Midbrain (tissue), 1 donor: ENCODE measurements at regions not wholly inside any gene's neighbourhood (a gene's known extent, or its start where the extent isn't known, plus 50 kb on each side); places are given as distances from the start of the nearest gene placed in this dataset.
"Not testable (repeated sequence)": the region's sequence is repeated elsewhere in the genome, so short reads cannot be mapped to it uniquely, and the experiment has no call there.

ENCODE experiments used
- DNase-seq: peaks from one replicate; lab custom pipeline; 2025; lab: John Stamatoyannopoulos, UW

GRCh38 chr2:100703213-100703612 is 116.7 kb upstream of the NPAS2 start:
- no peak for DNase-seq

GRCh38 chr2:100703739-100704138 is 116.2 kb upstream of the NPAS2 start:
- DNase-seq = no peak

- no peak for DNase-seq
These were observed 115.8 kb upstream of the NPAS2 start for GRCh38 chr2:100704156-100704555.

GRCh38 chr2:100704711-100705110 is 115.2 kb upstream of the NPAS2 start:
- DNase-seq = no peak

- DNase-seq = no peak
These were observed 112.7 kb upstream of the NPAS2 start for GRCh38 chr2:100707016-100707947.

- DNase-seq = no peak
These were observed 111.6 kb upstream of the NPAS2 start for GRCh38 chr2:100708333-100708732.

DNA sequence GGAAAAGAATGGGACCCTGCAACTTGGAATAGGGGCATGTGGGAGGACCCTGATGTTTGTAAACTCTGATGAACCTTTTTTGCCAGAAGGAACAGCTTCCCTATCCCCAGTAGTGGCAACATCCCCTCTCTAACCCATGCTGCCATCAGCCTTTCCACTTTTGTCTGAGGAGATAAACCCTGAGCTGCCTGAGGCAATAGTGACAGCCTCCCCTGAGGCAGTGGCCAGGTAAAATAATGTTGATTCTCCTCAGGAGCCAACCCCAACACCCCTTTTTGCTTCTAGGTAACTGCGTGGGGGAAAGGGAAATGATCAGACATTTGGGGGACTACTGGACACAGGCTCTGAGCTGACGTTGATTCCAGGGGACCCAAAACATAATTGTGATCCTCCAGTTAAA is 106.8 kb upstream of the NPAS2 start:
- DNase-seq = no peak

DNA sequence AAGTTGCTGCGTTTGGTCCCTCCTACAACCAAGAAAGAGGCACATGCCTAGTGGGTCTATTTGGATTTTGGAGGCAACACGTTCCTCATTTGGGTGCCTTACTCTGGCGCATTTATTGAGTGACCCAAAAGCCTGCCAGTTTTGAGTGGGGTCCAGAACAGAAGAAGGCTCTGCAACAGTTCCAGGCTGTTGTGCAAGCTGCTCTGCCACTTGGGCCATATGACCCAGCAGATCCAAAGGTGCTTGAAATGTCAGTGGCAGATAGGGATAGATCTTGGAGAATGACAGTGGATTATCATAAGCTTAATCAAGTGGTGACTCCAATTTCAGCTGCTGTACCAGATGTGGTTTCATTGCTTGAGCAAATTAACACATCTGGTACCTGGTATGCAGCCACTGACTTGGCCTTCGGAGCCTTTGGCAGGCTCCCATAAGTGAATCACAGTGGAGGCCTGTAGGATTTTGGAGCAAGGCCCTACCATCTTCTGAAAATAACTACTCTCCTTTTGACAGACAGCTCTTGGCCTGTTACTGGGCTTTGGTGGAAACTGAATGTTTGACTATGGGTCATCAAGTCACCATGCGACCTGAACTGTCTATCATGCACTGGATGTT is 105.4 kb upstream of the NPAS2 start:
- DNase-seq = not testable (repeated sequence)

GRCh38 chr2:100715861-100716260 is 104.1 kb upstream of the NPAS2 start:
- DNase-seq = not testable (repeated sequence)

GRCh38 chr2:100716581-100716980 is 103.4 kb upstream of the NPAS2 start:
- DNase-seq = no peak

GRCh38 chr2:100718065-100718629 is 101.8 kb upstream of the NPAS2 start:
- DNase-seq = no peak

DNA sequence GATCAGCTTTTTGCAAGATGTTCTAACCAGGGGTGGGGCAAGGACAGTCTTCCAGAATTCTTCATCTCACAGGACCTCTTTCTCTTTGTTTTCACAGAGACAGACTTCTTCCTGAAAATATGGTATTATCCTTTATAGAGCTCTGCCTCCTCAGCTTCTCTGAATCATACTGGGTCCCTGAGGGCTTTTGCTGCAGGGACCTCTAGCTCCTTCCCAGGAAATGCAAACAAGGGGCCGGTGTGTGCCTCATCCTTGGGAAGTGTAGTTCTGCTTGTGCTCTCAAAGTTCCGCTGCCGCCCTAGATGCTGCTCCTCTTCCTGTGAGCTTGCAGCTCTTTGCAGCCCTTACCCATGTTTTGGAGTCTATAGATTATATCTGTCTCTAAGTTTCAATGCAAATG is 99.5 kb upstream of the NPAS2 start:
- DNase-seq = no peak

GRCh38 chr2:100721693-100722092 is 98.2 kb upstream of the NPAS2 start:
- no peak for DNase-seq

DNA sequence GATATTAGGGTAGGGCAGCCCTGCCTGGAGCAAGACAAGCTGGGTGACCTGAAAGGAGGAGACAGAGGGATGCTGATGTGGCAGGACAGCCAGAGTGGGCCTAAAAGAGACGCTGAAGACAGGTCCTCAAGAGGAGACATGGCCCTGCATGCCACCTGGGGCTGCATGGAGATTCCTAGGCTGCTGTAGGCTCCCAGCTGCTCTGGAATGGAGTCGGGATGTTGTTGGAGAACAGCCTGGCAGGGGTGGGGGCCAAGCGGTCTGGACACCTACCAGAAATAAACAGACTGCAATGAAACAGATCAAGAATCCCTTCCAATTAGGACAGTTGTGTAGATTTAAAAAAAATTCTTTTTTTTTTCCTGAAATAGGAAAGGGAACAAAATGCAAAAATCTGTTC is 97.8 kb upstream of the NPAS2 start:
- no peak for DNase-seq

- no peak for DNase-seq
These were observed 93.1 kb upstream of the NPAS2 start for GRCh38 chr2:100726866-100727265.

GRCh38 chr2:100730290-100730868 is 89.6 kb upstream of the NPAS2 start:
- DNase-seq = no peak

DNA sequence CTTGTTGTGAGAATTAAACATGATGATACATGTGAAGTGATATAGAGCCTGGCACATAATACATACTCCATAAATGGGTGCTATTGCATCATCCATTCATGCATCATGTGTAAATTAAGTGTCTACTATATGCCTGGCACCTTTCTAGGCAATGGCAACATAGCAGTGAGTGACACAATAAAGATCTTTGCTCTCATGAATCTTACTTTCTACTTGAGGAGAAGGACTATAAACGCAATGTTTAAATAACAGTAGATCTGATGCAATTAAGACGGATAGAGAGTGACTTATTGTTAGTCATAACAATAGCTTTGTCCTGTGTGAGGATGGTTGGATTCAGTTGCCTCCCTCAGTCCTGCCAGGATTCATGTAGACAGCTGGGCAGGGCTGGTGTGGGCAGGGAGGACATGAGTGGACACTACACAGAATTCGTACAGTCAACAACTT is 88.4 kb upstream of the NPAS2 start:
- DNase-seq = no peak

GRCh38 chr2:100733391-100734187 is 86.3 kb upstream of the NPAS2 start:
- DNase-seq = no peak

DNA sequence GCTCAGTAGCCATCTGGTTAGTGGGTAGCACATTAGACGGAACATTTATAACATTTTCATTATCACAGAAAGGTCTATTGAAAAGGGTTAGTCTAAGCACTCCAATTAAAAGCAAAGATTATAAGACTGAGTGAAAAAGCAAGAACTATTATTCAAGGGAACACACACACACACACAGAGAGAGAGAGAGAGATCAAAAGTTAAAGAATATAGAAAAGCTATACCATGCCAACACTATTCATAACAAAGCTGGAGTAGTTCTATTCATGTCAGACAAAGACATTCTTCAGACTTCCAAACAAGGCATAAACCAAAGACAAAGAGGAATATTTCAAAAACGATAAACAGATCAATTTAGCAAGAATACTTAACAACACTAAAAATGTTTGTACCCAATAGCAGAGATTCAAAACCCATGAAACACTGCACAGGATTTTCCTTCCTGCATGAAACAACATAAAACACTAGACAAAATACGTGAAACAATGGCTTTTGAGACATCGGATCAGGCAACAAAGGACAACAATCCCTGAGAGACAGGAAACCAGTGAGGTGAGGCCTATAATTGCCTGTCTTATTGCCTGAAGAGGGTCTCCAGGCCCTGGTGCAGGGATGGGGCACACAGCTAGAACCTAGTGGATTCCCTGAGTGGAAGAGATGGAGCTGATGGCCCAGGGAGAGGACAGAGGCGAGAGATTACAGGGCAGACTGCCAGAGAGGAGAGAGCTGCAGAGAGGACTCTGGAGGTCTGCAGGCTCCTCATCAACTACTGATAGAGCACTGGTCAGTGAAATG is 83.6 kb upstream of the NPAS2 start:
- DNase-seq = no peak

DNA sequence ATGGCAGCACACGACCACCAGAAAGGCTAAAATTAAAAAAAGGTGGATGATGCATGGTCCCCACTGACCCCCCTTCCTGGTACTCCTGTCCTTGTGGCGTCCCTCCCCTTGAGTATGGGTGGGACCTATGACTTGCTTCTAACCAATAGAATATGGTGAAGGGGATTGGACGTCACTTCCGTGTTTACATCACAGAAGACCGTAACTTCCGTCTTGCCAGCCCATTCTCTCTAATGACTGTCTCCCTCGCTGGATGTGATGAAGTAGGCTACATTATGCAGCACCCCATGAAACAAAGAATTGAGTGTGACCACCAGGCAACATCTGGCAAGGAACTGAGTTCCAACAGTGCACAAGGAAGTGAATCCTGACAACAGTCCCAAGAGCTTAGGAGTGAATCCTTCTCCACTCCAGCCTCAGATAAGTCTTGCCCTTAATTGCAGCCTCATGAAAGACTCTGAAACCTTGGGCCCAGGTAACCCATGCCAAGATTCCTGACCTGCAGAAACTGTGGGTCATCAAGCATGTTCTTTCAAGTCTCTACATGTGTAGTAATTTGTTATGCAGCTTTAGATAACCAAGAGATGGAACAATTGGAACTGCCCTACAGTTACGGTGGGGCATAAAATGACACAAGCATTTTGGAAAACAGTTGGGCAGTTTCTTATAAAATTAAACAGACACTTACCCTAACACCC is 80.1 kb upstream of the NPAS2 start:
- DNase-seq = no peak
